HepG2 (cell line): ENCODE measurements at regions not wholly inside any gene's neighbourhood (a gene's known extent, or its start where the extent isn't known, plus 50 kb on each side); places are given as distances from the start of the nearest gene placed in this dataset.

ENCODE experiments used
- NFE2L1 ChIP-seq: sonication (generic); formaldehyde crosslinking; IDR thresholded peaks from 2 replicates; pipeline ENCODE4 v1.4.0; 2020; ENCODE audit warnings: missing genetic modification reagents, mild to moderate bottlenecking, borderline replicate concordance
- ZNF337 ChIP-seq: sonication (generic); formaldehyde crosslinking; IDR thresholded peaks from 2 replicates; pipeline ENCODE4 v1.5.1; 2020; ENCODE audit warnings: missing genetic modification reagents, low read depth, mild to moderate bottlenecking, borderline replicate concordance
- TF ChIP-seq, protein P1 (sequence below): IDR thresholded peaks from 2 replicates; pipeline ENCODE4 v1.6.1; 2016; ENCODE audit warnings: missing compliant biosample characterization, missing genetic modification reagents, borderline replicate concordance
- TF ChIP-seq, protein P2 (sequence below): sonication (generic); formaldehyde crosslinking; IDR thresholded peaks from 2 replicates; pipeline ENCODE4 v1.9.0; 2022; ENCODE audit warnings: low read depth, missing genetic modification reagents
- TF ChIP-seq, protein P3 (sequence below): sonication (generic); formaldehyde crosslinking; IDR thresholded peaks from 2 replicates; pipeline ENCODE4 v1.4.0; 2020; ENCODE audit warnings: missing genetic modification reagents
- TF ChIP-seq, protein P4 (sequence below): IDR thresholded peaks from 2 replicates; pipeline ENCODE4 v1.4.0; 2020; ENCODE audit warnings: mild to moderate bottlenecking, missing genetic modification reagents
- TF ChIP-seq, protein P5 (sequence below): sonication (generic); formaldehyde crosslinking; IDR thresholded peaks from 2 replicates; pipeline ENCODE4 v1.4.0; 2020; ENCODE audit warnings: mild to moderate bottlenecking, missing genetic modification reagents, borderline replicate concordance

DNA sequence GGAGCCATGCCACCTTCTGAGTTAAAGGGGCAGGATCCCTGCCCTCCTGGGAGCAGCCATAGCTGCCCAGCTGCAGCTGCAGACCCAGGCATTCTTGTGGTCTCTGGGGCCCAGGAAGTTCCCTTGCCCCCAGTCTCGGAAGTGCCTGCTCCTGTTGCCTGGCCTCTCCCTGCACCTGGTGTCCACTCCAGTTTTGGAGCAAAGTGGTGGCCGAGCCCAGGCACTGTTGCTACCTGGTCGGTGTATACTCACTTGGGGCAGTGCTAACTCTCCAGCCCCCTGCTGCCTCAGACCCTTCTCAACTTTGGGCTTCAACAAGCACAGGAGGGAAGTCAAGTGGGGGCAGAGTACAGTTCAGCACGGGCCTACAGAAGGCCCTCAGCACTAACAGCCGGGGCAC lies 352.9 kb upstream of the NCAM2 start (continued):
- TF ChIP-seq, protein P1, sequence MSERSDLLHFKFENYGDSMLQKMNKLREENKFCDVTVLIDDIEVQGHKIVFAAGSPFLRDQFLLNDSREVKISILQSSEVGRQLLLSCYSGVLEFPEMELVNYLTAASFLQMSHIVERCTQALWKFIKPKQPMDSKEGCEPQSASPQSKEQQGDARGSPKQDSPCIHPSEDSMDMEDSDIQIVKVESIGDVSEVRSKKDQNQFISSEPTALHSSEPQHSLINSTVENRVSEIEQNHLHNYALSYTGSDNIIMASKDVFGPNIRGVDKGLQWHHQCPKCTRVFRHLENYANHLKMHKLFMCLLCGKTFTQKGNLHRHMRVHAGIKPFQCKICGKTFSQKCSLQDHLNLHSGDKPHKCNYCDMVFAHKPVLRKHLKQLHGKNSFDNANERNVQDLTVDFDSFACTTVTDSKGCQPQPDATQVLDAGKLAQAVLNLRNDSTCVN (CRISPR knock-in tag): no peak
- TF ChIP-seq, protein P2, sequence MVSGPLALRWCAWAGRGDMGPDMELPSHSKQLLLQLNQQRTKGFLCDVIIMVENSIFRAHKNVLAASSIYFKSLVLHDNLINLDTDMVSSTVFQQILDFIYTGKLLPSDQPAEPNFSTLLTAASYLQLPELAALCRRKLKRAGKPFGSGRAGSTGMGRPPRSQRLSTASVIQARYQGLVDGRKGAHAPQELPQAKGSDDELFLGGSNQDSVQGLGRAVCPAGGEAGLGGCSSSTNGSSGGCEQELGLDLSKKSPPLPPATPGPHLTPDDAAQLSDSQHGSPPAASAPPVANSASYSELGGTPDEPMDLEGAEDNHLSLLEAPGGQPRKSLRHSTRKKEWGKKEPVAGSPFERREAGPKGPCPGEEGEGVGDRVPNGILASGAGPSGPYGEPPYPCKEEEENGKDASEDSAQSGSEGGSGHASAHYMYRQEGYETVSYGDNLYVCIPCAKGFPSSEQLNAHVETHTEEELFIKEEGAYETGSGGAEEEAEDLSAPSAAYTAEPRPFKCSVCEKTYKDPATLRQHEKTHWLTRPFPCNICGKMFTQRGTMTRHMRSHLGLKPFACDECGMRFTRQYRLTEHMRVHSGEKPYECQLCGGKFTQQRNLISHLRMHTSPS: no peak
- TF ChIP-seq, protein P3, sequence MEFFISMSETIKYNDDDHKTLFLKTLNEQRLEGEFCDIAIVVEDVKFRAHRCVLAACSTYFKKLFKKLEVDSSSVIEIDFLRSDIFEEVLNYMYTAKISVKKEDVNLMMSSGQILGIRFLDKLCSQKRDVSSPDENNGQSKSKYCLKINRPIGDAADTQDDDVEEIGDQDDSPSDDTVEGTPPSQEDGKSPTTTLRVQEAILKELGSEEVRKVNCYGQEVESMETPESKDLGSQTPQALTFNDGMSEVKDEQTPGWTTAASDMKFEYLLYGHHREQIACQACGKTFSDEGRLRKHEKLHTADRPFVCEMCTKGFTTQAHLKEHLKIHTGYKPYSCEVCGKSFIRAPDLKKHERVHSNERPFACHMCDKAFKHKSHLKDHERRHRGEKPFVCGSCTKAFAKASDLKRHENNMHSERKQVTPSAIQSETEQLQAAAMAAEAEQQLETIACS (CRISPR knock-in tag): no peak
- TF ChIP-seq NFE2L1 (CRISPR knock-in tag): no peak
- no peak for TF ChIP-seq ZNF337 (CRISPR knock-in tag)
- TF ChIP-seq, protein P4, sequence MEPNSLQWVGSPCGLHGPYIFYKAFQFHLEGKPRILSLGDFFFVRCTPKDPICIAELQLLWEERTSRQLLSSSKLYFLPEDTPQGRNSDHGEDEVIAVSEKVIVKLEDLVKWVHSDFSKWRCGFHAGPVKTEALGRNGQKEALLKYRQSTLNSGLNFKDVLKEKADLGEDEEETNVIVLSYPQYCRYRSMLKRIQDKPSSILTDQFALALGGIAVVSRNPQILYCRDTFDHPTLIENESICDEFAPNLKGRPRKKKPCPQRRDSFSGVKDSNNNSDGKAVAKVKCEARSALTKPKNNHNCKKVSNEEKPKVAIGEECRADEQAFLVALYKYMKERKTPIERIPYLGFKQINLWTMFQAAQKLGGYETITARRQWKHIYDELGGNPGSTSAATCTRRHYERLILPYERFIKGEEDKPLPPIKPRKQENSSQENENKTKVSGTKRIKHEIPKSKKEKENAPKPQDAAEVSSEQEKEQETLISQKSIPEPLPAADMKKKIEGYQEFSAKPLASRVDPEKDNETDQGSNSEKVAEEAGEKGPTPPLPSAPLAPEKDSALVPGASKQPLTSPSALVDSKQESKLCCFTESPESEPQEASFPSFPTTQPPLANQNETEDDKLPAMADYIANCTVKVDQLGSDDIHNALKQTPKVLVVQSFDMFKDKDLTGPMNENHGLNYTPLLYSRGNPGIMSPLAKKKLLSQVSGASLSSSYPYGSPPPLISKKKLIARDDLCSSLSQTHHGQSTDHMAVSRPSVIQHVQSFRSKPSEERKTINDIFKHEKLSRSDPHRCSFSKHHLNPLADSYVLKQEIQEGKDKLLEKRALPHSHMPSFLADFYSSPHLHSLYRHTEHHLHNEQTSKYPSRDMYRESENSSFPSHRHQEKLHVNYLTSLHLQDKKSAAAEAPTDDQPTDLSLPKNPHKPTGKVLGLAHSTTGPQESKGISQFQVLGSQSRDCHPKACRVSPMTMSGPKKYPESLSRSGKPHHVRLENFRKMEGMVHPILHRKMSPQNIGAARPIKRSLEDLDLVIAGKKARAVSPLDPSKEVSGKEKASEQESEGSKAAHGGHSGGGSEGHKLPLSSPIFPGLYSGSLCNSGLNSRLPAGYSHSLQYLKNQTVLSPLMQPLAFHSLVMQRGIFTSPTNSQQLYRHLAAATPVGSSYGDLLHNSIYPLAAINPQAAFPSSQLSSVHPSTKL (CRISPR knock-in tag): no peak
- TF ChIP-seq, protein P5, sequence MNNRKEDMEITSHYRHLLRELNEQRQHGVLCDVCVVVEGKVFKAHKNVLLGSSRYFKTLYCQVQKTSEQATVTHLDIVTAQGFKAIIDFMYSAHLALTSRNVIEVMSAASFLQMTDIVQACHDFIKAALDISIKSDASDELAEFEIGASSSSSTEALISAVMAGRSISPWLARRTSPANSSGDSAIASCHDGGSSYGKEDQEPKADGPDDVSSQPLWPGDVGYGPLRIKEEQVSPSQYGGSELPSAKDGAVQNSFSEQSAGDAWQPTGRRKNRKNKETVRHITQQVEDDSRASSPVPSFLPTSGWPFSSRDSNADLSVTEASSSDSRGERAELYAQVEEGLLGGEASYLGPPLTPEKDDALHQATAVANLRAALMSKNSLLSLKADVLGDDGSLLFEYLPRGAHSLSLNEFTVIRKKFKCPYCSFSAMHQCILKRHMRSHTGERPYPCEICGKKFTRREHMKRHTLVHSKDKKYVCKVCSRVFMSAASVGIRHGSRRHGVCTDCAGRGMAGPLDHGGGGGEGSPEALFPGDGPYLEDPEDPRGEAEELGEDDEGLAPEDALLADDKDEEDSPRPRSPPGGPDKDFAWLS (CRISPR knock-in tag): no peak
- TF ChIP-seq, all 625 proteins: peak for 0
